MM.1S (cell line): ENCODE measurements at regions not wholly inside any gene's neighbourhood (a gene's known extent, or its start where the extent isn't known, plus 50 kb on each side); places are given as distances from the start of the nearest gene placed in this dataset.

Experiments
- EZH2 ChIP-seq: fragments of 300-600 bp; sonication (generic); optimal IDR thresholded peaks from 2 replicates; pipeline ENCODE3; 2017; ENCODE audit warnings: low read depth, mild to moderate bottlenecking, antibody characterized with exemption, low read length, mixed read lengths
- TF ChIP-seq, protein P1 (sequence below): fragments of 300-600 bp; sonication (generic); IDR thresholded peaks from 2 replicates; pipeline ENCODE4 v1.5.1; 2016; ENCODE audit warnings: antibody characterized with exemption, low read length, mixed read lengths

DNA sequence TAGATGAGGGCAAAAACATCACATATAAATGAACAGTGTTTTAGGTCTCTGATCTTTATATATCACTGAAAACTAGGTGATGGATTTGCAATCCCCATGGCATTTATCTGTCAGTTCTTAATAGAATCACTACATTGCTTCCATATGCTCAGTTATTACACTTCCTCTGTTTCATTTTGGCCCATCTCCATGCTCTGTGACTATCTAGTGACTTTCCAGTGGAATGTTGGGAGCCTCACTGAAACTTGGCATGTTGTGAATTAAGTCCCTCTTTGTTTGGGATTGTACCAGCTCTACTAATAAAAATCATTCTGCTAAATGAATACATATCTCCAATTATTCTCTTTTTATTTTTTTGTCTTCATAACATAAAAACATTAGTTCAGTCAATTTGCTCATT lies 226.1 kb upstream of the CEP162 start:
- TF ChIP-seq, protein P1, sequence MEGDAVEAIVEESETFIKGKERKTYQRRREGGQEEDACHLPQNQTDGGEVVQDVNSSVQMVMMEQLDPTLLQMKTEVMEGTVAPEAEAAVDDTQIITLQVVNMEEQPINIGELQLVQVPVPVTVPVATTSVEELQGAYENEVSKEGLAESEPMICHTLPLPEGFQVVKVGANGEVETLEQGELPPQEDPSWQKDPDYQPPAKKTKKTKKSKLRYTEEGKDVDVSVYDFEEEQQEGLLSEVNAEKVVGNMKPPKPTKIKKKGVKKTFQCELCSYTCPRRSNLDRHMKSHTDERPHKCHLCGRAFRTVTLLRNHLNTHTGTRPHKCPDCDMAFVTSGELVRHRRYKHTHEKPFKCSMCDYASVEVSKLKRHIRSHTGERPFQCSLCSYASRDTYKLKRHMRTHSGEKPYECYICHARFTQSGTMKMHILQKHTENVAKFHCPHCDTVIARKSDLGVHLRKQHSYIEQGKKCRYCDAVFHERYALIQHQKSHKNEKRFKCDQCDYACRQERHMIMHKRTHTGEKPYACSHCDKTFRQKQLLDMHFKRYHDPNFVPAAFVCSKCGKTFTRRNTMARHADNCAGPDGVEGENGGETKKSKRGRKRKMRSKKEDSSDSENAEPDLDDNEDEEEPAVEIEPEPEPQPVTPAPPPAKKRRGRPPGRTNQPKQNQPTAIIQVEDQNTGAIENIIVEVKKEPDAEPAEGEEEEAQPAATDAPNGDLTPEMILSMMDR: no peak
- no peak for TF ChIP-seq EZH2
